ENCODE measurements at regions not wholly inside any gene's neighbourhood (a gene's known extent, or its start where the extent isn't known, plus 50 kb on each side); places are given as distances from the start of the nearest gene placed in this dataset.

- no peak for TF ChIP-seq POLR2A (IDR thresholded peaks at IDR 0.05)
- no peak for TF ChIP-seq CTCF (IDR thresholded peaks at IDR 0.05 in 8 of 11, conservative IDR thresholded peaks at IDR 0.05 in 3 of 11)
These were observed 173.4 kb upstream of the SATB2 start for GRCh38 chr2:199631129-199631528.

All from spleen (tissue), 7 donors.